ENCODE measurements at regions not wholly inside any gene's neighbourhood (a gene's known extent, or its start where the extent isn't known, plus 50 kb on each side); places are given as distances from the start of the nearest gene placed in this dataset.

GRCh38 chr6:8760951-8761350 is 325.6 kb upstream of the SLC35B3 start:
- H3K27ac Mint-ChIP-seq: no peak overlapping the region
- Histone ChIP-seq H2BK20ac (ENCODE audit: low read depth, low read length, poor library complexity, severe bottlenecking) (no peak overlapping the region), H3T11ph (ENCODE audit: low read length) (no peak overlapping the region), H2AFZ (ENCODE audit: low read length) (no peak overlapping the region), H3K4ac (ENCODE audit: low read depth, low read length) (no peak overlapping the region), H3K18ac (ENCODE audit: insufficient read length, low read depth, low read length) (no peak overlapping the region), H4K20me1 (ENCODE audit: control insufficient read depth, insufficient read depth, insufficient read length) (no peaks in the 10 kb centered on the region), H3K23me2 (ENCODE audit: insufficient read length, low read depth, low read length, poor library complexity, severe bottlenecking) (no peaks in the 10 kb centered on the region), H3K4me2 (ENCODE audit: insufficient read depth, insufficient read length, low read length) (no peak overlapping the region), H2BK15ac (ENCODE audit: low read depth, low read length) (no peak overlapping the region), H3K27me3 (ENCODE audit: insufficient read depth, low read length) (no peaks in the 10 kb centered on the region), H4K91ac (ENCODE audit: insufficient read length, low read depth, low read length) (no peak overlapping the region), H3K56ac (ENCODE audit: insufficient read length, low read depth, low read length) (no peak overlapping the region), H3K27ac (ENCODE audit: insufficient read length, low read depth, low read length) (no peak overlapping the region), H2AK5ac (ENCODE audit: insufficient read length, low read length) (no peak overlapping the region), H3K9me3 (ENCODE audit: control insufficient read depth, low read depth, low read length) (no peaks in the 10 kb centered on the region), H3K79me2 (ENCODE audit: insufficient read depth, low read length) (no peaks in the 10 kb centered on the region), H3K9ac (ENCODE audit: extremely low read depth, insufficient read length, low read length) (no peak overlapping the region), H3K79me1 (ENCODE audit: insufficient read depth, low read depth, low read length, poor library complexity, severe bottlenecking) (no peaks in the 10 kb centered on the region), H2BK12ac (ENCODE audit: insufficient read length, low read depth, low read length) (no peak overlapping the region), H4K5ac (ENCODE audit: insufficient read length, low read depth, low read length) (no peak overlapping the region), H3K4me1 (ENCODE audit: insufficient read depth, low read length) (no peaks in the 10 kb centered on the region), H3K23ac (ENCODE audit: insufficient read length, low read depth, low read length) (no peak overlapping the region), H3K14ac (ENCODE audit: insufficient read depth, low read length) (no peak overlapping the region), H2BK5ac (ENCODE audit: insufficient read length, low read length) (no peak overlapping the region), H4K8ac (replicated peaks; ENCODE audit: insufficient read length, low read depth, low read length) (no peak overlapping the region), H2BK120ac (ENCODE audit: low read depth, low read length, poor library complexity, severe bottlenecking) (no peak overlapping the region)
- no peaks in the 10 kb centered on the region; the same call in 1 of the 2 replicates for H3K27me3 Mint-ChIP-seq (ENCODE audit: low read depth)
- TF ChIP-seq CTCF (conservative IDR thresholded peaks at IDR 0.05): no peak
- peaks cover 8 to 12% of the 10 kb centered on the region in 2 experiments for H3K4me1 Mint-ChIP-seq
- no peaks in the 10 kb centered on the region; a peak in 1 of 7 replicates for H3K36me3 Mint-ChIP-seq (ENCODE audit: insufficient read depth in 1 of 3, low read depth in 3 of 3)
- H3K9me3 Mint-ChIP-seq: peaks cover 3% of the 10 kb centered on the region in 2 experiments; a peak in 3 of 5 replicates
- no peak for DNase-seq
- WGBS (ENCODE audit: extremely low coverage, insufficient read length, low lambda C conversion rate): no CpG with 5 or more reads among the region's 1 CpG
- no peak overlapping the region for H3K4me3 Mint-ChIP-seq

Measured in H9 (cell line).